AG09309 (cell line): ENCODE measurements at regions not wholly inside any gene's neighbourhood (a gene's known extent, or its start where the extent isn't known, plus 50 kb on each side); places are given as distances from the start of the nearest gene placed in this dataset.

Experiments
- DNase-seq: peaks from one replicate; pipeline ENCODE4 v3.0.0-alpha.2; 2010; ENCODE audit warnings: low read depth
- H3K4me3 ChIP-seq: 2 replicates; pipeline ENCODE4 v1.5.1; 2011; ENCODE audit warnings: mild to moderate bottlenecking, low read depth, low read length, moderate library complexity; ENCODE audit not compliant: control insufficient read depth
- TF ChIP-seq, protein P1 (sequence below): IDR thresholded peaks from 2 replicates; pipeline ENCODE4 v1.5.1; 2011; ENCODE audit warnings: mild to moderate bottlenecking, low read depth, low read length, inconsistent platforms; ENCODE audit not compliant: insufficient read depth, control insufficient read depth; ENCODE audit errors: missing control alignments

DNA sequence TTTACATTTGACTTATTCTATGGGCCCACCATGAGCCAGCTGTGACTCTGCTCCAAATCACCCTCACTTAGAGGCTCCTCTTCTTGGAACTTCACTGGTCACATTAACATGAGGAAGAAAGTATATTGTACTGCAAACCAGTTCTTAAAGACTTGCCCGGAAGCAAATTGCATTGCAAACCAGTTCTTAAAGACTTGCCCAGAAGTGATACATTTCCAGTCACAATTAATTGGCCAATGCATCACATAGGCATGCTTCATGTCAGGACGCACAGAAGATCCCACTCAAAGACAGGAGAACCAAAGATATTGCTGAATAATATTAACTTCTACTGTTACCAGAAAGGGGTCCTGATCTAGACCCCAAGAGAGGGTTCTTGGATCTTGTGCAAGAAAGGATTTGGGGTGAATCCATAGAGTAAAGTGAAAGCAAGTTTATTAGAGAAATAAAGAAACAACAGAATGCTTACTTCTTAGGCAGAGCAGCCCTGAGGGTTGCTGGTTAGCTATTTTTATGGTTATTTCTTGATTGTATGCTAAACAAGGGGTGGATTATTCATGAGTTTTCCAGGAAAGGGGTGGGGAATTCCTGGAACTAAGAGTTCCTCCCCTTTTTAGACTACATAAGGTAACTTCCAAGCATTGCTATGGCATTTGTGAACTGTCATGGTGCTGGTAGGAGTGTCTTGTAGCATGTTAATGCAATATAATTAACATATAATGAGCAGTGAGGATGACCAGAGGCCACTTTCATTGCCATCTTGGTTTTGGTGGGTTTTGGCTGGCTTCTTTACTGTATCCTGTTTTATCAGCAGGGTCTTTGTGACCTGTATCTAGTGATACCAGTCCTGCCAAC, 54.6 kb upstream of the HCCS start:
- TF ChIP-seq, protein P1, sequence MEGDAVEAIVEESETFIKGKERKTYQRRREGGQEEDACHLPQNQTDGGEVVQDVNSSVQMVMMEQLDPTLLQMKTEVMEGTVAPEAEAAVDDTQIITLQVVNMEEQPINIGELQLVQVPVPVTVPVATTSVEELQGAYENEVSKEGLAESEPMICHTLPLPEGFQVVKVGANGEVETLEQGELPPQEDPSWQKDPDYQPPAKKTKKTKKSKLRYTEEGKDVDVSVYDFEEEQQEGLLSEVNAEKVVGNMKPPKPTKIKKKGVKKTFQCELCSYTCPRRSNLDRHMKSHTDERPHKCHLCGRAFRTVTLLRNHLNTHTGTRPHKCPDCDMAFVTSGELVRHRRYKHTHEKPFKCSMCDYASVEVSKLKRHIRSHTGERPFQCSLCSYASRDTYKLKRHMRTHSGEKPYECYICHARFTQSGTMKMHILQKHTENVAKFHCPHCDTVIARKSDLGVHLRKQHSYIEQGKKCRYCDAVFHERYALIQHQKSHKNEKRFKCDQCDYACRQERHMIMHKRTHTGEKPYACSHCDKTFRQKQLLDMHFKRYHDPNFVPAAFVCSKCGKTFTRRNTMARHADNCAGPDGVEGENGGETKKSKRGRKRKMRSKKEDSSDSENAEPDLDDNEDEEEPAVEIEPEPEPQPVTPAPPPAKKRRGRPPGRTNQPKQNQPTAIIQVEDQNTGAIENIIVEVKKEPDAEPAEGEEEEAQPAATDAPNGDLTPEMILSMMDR = no peak
- no peak for DNase-seq
- no peak overlapping the region for H3K4me3 ChIP-seq

DNA sequence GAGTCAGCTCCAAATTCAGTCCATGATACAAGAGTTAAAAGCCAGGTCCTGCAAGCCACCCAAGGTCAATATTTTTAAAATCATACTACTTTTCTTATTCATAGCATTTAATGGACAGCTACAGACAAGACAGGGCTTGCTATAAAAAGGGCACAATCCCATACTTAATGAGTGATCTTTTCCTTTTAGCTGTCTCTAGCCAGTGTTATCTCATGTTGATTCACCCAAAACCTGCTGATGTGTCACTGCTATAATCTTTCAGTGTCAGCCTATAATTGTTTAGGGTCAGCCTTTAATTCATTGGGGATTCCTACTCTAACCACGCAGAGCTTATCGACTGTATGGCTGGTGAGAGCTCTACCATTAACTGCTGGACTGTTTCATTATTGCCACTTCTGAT, 51.2 kb upstream of the HCCS start:
- TF ChIP-seq, protein P1 = no peak
- DNase-seq = no peak
- H3K4me3 ChIP-seq = no peak overlapping the region
